GM21447 (cell line): ENCODE measurements at regions not wholly inside any gene's neighbourhood (a gene's known extent, or its start where the extent isn't known, plus 50 kb on each side); places are given as distances from the start of the nearest gene placed in this dataset.

Experiments used
- ATAC-seq: cut with Tn5 transposase; IDR thresholded peaks from one replicate; pipeline ENCODE4 v1.9.1; 2021; ENCODE audit not compliant: unreplicated experiment

DNA sequence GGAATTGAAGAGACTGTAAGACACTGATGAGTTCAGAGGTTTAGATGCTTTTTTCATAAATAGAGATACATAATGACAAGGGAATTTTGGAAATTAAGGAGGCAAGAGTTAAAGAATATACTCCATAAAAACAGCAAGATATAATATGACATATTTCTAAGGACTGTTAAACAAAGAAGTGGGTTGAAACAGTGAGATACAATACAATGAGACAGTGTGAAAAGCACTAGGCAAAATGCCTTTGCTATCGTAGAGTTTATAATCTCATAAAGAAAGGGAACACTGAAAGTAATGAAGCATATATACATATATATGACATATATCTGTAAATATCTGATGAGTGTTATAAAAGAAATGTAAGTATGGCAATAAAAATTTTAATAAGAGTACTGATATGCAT lies 1496.2 kb downstream of the TECRL start:
- ATAC-seq = no peak

GRCh38 chr4:62912531-62912930 lies 1496.7 kb downstream of the TECRL start:
- ATAC-seq = no peak

DNA sequence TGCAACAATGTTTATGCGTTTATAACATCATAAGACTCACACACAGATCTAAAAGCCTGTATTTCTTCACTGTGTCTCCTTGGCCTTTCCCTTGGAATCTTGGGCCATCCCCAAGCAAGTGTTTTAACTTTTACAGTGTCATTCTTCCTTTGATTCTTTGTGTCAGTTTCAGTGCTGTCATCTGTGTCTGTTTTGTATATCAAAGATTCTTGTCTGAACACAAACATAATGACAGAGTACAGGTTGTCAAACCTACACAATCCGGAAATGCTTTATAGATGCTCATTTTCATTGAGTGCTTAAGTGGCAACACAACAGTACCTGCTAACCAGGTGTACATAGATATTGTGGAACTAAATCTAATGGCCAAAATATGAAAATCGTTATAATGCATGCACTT lies 1500.0 kb downstream of the TECRL start:
- ATAC-seq = no peak

GRCh38 chr4:62901101-62901500 lies 1508.1 kb downstream of the TECRL start:
- no peak for ATAC-seq

GRCh38 chr4:62899646-62900364 lies 1509.4 kb downstream of the TECRL start:
- no peak for ATAC-seq

- ATAC-seq = no peak
Measured at GRCh38 chr4:62898115-62898514, 1511.1 kb downstream of the TECRL start.

DNA sequence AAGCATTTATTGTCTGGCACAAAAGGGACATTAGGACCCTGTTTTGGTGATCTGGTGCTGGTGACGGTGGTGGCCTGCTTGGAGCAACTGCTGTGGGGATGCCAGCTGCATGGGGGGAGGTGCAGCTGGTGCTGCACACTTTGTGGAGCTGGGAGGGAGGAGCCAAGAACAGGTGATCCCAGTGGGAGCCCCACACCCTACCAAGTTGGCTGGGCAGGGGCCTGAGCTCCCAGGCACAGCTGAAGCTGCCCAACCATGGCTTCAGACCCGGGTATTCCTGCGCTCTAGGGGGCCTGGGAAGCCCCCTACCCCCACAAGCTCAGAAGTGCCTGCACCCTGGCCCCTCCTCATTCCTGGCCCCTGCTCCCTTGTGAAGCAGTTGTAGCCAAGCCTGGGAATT lies 1512.5 kb downstream of the TECRL start:
- ATAC-seq = no peak

DNA sequence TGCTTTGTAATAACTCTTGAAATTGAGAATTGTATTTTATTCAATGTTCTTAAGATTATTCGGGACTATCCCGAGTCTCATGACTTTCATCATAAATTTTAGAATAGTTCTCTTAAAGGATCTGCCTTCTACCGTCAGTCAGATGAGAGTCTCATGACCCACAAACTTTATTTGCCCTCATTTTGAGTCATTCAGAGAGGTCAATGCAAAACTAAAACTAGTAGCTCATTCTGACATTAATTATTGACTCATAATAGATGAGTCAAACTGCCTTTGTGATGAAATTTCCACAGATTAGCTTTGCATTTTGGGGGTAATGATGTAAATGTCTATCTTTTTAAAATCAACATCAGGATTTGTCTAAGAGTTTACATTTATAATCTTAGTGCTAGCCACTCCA lies 1527.3 kb downstream of the TECRL start:
- ATAC-seq = no peak

GRCh38 chr4:62881210-62881609 lies 1528.0 kb downstream of the TECRL start:
- ATAC-seq = no peak

DNA sequence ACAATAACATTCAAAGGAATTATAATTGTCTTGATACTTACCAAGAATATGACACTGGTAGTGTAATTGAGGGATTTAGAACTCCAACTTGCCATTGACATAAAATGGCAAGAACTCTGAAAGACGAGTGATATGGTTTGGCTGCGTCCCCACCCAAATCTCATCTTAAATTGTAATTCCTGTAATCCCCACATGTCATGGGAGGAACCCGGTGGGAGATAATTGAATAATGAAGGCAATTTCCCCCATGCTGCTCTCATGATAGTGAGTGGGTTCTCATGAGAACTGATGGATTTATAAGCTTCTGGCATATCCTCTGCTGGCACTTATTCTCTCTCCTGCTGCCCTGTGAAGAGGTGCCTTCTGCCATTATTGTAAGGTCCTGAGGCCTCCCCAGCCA lies 1536.4 kb downstream of the TECRL start:
- ATAC-seq = no peak

DNA sequence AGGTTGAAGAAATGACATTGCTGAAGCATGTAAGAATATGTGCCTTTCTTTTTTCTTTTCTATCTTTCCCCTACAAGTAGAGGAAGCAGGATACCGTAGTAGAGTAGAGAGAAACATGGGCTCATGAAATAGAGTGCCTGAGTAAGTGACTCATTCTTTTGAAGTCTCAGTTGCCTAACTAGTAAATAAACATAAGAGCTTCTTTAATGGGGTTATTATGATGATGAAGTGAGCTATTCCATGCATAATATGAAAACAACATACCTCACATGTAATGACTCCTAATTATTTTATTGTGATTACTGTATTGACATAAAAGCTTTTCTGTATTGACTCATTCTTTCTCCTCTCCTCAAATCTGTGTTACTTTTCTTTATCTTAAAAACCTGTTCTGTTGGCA lies 1538.2 kb downstream of the TECRL start:
- no peak for ATAC-seq

DNA sequence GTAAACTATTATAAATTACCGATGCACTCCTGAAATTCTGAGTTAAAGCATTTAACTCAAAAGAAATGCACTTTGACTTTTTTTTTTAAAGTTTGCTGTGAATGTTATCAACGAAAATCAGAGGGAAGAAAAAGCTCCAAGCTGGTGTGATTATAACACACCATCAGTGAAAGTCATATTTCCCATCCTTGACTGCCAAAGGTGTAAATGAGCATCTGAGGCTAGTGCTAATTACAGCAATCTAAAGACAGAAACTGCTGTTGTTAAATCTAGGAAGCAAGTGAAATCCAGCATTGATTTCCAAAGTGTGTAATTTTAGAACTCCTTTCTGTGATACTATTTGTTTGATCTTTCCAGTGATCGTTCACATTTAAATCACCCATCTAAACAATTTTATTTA lies 1538.8 kb downstream of the TECRL start:
- ATAC-seq = no peak

- no peak for ATAC-seq
Measured at GRCh38 chr4:62865261-62865660, 1544.0 kb downstream of the TECRL start.

DNA sequence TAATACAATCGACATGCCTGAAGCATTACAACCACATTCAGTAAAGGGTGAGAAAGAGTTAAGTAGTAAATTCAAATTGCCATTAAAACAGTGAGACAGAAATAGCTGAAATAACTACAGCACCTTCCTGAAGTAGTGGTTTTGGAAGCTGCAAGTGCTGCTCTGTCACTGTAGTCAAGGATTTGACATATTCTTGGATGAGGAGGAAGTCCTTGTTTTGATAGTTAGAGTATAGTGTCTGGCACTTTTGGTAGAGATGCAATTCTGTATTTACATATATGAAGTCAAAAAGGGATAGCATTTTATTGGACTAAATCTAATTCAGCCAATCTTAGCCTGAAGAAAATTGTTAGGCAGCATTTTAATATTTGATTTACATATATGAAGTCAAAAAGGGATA lies 1559.6 kb downstream of the TECRL start:
- no peak for ATAC-seq

- no peak for ATAC-seq
Measured at GRCh38 chr4:62835631-62836030, 1573.6 kb downstream of the TECRL start.

- ATAC-seq = no peak
Measured at GRCh38 chr4:62822306-62822705, 1586.9 kb downstream of the TECRL start.

DNA sequence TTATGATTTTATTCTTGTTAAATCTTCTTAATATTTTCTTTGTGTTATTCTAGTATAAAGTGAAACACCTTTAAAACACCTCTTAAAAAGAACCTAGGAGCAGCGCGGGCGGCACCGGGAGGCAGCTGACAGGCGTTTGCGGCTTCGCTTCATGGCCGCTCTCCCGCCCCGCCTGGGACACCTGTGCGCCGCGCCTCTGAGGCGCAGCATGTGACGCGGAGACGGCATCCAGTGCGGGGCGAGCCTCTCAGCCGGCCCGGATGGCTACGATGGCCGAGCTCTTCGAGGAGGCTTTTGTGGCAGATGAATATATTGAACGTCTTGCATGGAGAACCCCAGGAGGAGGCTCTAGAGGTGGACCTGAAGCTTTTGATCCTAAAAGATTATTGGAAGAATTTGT lies 1592.7 kb downstream of the TECRL start:
- ATAC-seq = no peak

- no peak for ATAC-seq
Measured at GRCh38 chr4:62814510-62815047, 1594.7 kb downstream of the TECRL start.

DNA sequence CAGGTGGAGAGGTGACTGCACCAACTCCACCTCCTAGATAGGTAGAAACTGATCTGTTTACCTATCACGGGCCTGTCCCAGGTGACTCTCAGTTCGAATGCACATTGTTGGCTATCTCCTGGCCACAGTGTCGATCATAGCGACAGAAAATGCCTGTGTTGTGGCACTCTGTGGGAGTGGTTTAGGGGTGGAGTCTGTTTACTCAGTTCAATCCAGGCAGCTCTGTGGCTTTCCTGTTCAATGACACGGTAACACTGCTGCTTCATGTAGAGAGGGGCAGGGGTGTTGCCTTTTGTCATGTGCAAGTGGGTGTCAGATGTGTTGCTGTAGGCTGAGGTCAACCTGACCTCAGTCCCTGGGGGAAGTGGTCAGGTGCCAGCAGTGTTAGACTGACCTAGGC lies 1602.4 kb downstream of the TECRL start:
- no peak for ATAC-seq

DNA sequence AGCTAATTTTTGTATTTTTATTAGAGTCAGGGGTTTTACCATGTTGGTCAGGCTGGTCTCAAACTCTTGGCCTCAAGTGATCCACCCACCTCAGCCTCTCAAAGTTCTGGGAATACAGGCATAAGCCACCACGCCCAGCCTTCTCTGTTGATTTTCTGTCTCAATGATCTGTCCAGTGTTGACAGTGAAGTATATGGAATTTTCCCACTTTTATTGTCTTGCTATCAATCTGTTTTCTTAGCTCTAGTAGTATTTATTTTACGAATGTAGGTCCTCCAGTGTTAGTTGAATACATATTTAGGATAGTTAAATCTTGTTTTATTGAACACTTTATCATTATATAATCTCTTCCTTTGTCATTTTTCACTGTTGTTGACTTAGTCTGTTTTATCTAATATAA lies 1603.9 kb downstream of the ADGRL3 start:
- no peak for ATAC-seq

- ATAC-seq = no peak
Measured at GRCh38 chr4:62797221-62797620, 1597.1 kb downstream of the ADGRL3 start.

GRCh38 chr4:62791386-62791785 lies 1591.3 kb downstream of the ADGRL3 start:
- ATAC-seq = no peak

- ATAC-seq = no peak
Measured at GRCh38 chr4:62771983-62772557, 1571.9 kb downstream of the ADGRL3 start.
